PC-3 (cell line): ENCODE measurements at regions not wholly inside any gene's neighbourhood (a gene's known extent, or its start where the extent isn't known, plus 50 kb on each side); places are given as distances from the start of the nearest gene placed in this dataset.
"Not testable (repeated sequence)": the region's sequence is repeated elsewhere in the genome, so short reads cannot be mapped to it uniquely, and the experiment has no call there.

ENCODE experiments used
- ATAC-seq: fragments of 200-7000 bp; cut with Tn5 transposase; 2 replicates; pipeline ENCODE4 v1.9.1; 2020; ENCODE audit warnings: mild to moderate bottlenecking, moderate library complexity
- BruUV-seq: library from RNA; stranded (reverse); fragments of 400-500 nt; replicated peaks from 2 replicates; lab custom pipeline; 2021; lab: Mats Ljungman, UMichigan
- CTCF ChIA-PET: fragments of 300-600 bp; sonication (Branson Sonifier 250); formaldehyde crosslinking; loops from one replicate; lab custom pipeline; 2022; ENCODE audit warnings: antibody characterized with exemption; lab: Charles Lee
- POLR2A ChIA-PET: fragments of 300-600 bp; sonication (Branson Sonifier 250); formaldehyde crosslinking; loops from one replicate; lab custom pipeline; 2022; ENCODE audit warnings: antibody characterized with exemption; ENCODE audit not compliant: unreplicated experiment; lab: Charles Lee
- DNase-seq: peaks from one replicate; pipeline ENCODE4 v3.0.0-alpha.2; 2015
- H2AFZ ChIP-seq: fragments of 300-600 bp; sonication (generic); 2 replicates; pipeline ENCODE4 v1.6.0; 2016; ENCODE audit warnings: antibody characterized with exemption, low read length
- H3F3A ChIP-seq: fragments of 300-600 bp; sonication (generic); one replicate; pipeline ENCODE4 v1.6.0; 2017; ENCODE audit warnings: antibody characterized with exemption, low read length, control low read depth, mild to moderate bottlenecking; ENCODE audit not compliant: unreplicated experiment
- H3K27ac ChIP-seq: fragments of 300-600 bp; sonication (generic); 2 replicates; pipeline ENCODE4 v1.5.1; 2016; ENCODE audit warnings: mild to moderate bottlenecking, low read length
- H3K27me3 ChIP-seq: fragments of 300-600 bp; sonication (generic); 2 replicates; pipeline ENCODE4 v1.6.1; 2016; ENCODE audit warnings: low read length, mixed read lengths
- H3K36me3 ChIP-seq: fragments of 300-600 bp; sonication (generic); 2 replicates; pipeline ENCODE4 v1.6.1; 2016; ENCODE audit warnings: low read depth, mixed run types, low read length, mixed read lengths
- H3K4me1 ChIP-seq: fragments of 300-600 bp; sonication (generic); 2 replicates; pipeline ENCODE4 v1.5.1; 2016; ENCODE audit warnings: low read length; ENCODE audit not compliant: insufficient read depth
- H3K4me2 ChIP-seq: fragments of 300-600 bp; sonication (generic); 2 replicates; pipeline ENCODE4 v1.6.0; 2016; ENCODE audit warnings: low read length
- H3K4me3 ChIP-seq: fragments of 300-600 bp; sonication (generic); 2 replicates; pipeline ENCODE4 v1.5.1; 2016; ENCODE audit warnings: mild to moderate bottlenecking, low read length, mixed read lengths
- H3K79me2 ChIP-seq: fragments of 300-600 bp; sonication (generic); 2 replicates; pipeline ENCODE4 v1.6.1; 2017; ENCODE audit warnings: low read length, mixed read lengths
- H3K9ac ChIP-seq: fragments of 300-600 bp; sonication (generic); 2 replicates; pipeline ENCODE4 v1.6.0; 2016; ENCODE audit warnings: mild to moderate bottlenecking, low read length
- H3K9me2 ChIP-seq: fragments of 300-600 bp; sonication (generic); replicated peaks from 2 replicates; pipeline ENCODE4 v1.6.1; 2016; ENCODE audit warnings: mixed run types, low read length, mixed read lengths
- H3K9me3 ChIP-seq: fragments of 300-600 bp; sonication (generic); 2 replicates; pipeline ENCODE4 v1.6.1; 2016; ENCODE audit warnings: low read length, mixed read lengths
- H4K20me1 ChIP-seq: fragments of 300-600 bp; sonication (generic); 2 replicates; pipeline ENCODE4 v1.6.1; 2016; ENCODE audit warnings: low read length, mixed read lengths
- EZH2 ChIP-seq: fragments of 300-600 bp; sonication (generic); IDR thresholded peaks from one replicate; pipeline ENCODE4 v1.6.1; 2017; ENCODE audit warnings: antibody characterized with exemption, mild to moderate bottlenecking, low read length; ENCODE audit not compliant: unreplicated experiment
- EZH2phosphoT487 ChIP-seq: fragments of 300-600 bp; sonication (generic); IDR thresholded peaks from 2 replicates; pipeline ENCODE4 v1.6.1; 2018; ENCODE audit warnings: mild to moderate bottlenecking, antibody characterized with exemption, low read length, borderline replicate concordance
- intact Hi-C: fragments of 100-400 bp; cut with micrococcal nuclease; formaldehyde crosslinking; loops from 2 replicates; pipeline ENCODE4 v1.9.0; 2023
- TF ChIP-seq, protein P1 (sequence below): fragments of 300-600 bp; sonication (generic); conservative IDR thresholded peaks from 2 replicates; pipeline ENCODE4 v1.5.1; 2017; ENCODE audit warnings: antibody characterized with exemption, low read depth, mild to moderate bottlenecking, low read length

DNA sequence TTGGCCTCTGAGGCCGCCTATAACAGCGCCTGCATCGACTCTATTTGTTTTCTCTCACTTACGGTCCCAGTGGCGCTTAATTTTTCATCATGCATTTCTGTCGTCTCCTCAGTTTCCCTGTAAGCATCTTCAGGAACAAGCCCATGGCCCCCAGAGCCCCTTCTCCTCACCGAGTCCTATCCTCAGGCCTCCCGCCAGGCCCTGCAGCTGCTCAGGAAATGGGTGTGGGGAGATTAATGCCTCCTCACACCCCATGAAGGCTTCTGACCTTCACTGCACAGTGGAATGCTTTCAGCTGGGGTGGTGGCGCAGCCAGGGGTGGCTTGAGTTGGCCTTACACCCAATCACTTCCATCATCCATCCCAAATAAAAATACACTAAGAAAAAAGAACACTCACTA lies 260.4 kb downstream of the FAM43A start:
- no peaks in the 10 kb centered on the region for H3K79me2 ChIP-seq
- H3K27ac ChIP-seq, result no peak overlapping the region
- no peak overlapping the region for H3K4me3 ChIP-seq
- no peak for TF ChIP-seq EZH2
- TF ChIP-seq, protein P1, sequence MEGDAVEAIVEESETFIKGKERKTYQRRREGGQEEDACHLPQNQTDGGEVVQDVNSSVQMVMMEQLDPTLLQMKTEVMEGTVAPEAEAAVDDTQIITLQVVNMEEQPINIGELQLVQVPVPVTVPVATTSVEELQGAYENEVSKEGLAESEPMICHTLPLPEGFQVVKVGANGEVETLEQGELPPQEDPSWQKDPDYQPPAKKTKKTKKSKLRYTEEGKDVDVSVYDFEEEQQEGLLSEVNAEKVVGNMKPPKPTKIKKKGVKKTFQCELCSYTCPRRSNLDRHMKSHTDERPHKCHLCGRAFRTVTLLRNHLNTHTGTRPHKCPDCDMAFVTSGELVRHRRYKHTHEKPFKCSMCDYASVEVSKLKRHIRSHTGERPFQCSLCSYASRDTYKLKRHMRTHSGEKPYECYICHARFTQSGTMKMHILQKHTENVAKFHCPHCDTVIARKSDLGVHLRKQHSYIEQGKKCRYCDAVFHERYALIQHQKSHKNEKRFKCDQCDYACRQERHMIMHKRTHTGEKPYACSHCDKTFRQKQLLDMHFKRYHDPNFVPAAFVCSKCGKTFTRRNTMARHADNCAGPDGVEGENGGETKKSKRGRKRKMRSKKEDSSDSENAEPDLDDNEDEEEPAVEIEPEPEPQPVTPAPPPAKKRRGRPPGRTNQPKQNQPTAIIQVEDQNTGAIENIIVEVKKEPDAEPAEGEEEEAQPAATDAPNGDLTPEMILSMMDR, result no peak
- no peak for TF ChIP-seq EZH2phosphoT487
- no peak overlapping the region for H3K4me2 ChIP-seq
- H2AFZ ChIP-seq, result no peak overlapping the region
- no peaks in the 10 kb centered on the region for H3K9me2 ChIP-seq
- no TSS peak for BruUV-seq
- DNase-seq (no peak), ATAC-seq (no peak)
- no peaks in the 10 kb centered on the region for H3K4me1 ChIP-seq
- no peak overlapping the region for H3K9ac ChIP-seq
- no peaks in the 10 kb centered on the region for H3K9me3 ChIP-seq
- H3F3A ChIP-seq, result no peaks in the 10 kb centered on the region
- intact Hi-C loops, result no loop called here
- ChIA-PET CTCF (no interaction called here), POLR2A (no interaction called here)
- no peaks in the 10 kb centered on the region for H3K27me3 ChIP-seq
- no peaks in the 10 kb centered on the region for H3K36me3 ChIP-seq
- no peaks in the 10 kb centered on the region for H4K20me1 ChIP-seq

DNA sequence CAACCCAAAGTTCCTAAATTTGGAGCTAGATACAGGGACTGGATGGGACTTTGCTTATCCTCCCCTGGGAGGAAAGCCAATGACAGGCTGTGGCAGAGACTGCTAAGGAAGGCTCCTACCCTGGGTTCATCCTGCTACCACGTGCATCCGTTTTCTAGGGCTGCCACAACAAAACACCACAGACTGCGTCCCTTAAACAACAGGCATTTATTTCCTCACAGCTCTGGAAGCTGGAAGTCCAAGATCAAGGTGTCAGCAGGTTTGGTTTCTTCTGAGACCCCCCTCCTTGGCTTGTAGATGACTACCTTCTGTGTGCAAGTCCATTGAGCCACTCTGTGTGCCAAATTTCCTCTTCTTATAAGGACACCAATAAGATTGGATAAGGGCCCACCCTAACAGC lies 263.9 kb downstream of the FAM43A start:
- Histone ChIP-seq H3K9me2 (no peaks in the 10 kb centered on the region), H3K27me3 (no peaks in the 10 kb centered on the region), H3K9ac (no peak overlapping the region), H4K20me1 (no peaks in the 10 kb centered on the region), H3F3A (no peaks in the 10 kb centered on the region), H3K4me1 (no peaks in the 10 kb centered on the region), H3K9me3 (no peaks in the 10 kb centered on the region), H3K79me2 (no peaks in the 10 kb centered on the region), H3K27ac (no peak overlapping the region), H3K36me3 (no peaks in the 10 kb centered on the region), H3K4me3 (no peak overlapping the region), H3K4me2 (no peak overlapping the region), H2AFZ (no peak overlapping the region)
- ATAC-seq, result no peak
- no peak for DNase-seq
- ChIA-PET CTCF (interaction anchor here (0.8 kb wide), 1 partner anchor 267 kb away, joined by 4 read pairs; no protein-coding TSS in a partner anchor), POLR2A (no interaction called here)
- TF ChIP-seq, protein P1, result no peak
- TF ChIP-seq EZH2phosphoT487, result no peak
- TF ChIP-seq EZH2, result no peak
- BruUV-seq, result no TSS peak
- intact Hi-C loops, result no loop called here

DNA sequence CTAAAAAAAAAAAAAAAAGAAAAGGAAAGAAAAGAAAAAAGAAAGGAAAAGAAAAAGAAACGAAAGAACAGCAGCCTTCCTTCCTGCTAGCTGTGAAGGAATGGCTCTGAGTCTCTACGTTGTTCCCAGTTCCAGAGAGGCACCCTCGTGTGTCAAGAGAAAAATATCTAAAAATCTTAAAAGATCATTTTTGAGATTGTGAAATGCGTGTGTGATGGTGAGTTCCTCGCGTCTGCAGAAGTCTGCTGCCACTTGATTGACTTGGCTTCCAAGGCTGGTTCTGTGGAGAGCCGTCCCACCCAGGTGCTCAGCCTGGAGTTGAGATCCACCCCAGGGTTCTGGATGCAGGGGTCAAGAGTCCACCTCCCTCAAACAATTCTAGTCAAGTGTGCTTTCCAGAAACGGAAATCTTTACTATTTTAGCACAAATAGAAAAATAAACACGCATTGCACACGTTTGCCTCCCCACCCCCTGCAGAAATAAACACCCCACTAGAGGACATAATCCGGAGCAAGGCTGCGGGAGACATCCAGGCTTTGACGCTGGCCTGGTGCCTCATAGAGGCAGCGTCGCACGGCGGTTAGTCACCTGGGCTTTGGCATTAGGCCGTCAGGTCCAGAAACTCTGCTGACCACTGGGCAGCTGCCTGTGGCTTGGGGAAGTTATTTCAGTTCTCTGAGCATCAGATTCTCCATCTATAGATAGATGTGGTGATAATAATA lies 265.4 kb downstream of the FAM43A start:
- TF ChIP-seq, protein P1, result no peak
- TF ChIP-seq EZH2phosphoT487, result no peak
- TF ChIP-seq EZH2, result no peak
- no peaks in the 10 kb centered on the region for H3K79me2 ChIP-seq
- H3K9me2 ChIP-seq, result no peaks in the 10 kb centered on the region
- POLR2A ChIA-PET, result no interaction called here
- H3K27ac ChIP-seq, result no peak overlapping the region
- H3K4me2 ChIP-seq, result no peak overlapping the region
- no peak overlapping the region for H2AFZ ChIP-seq
- H3K4me3 ChIP-seq, result no peak overlapping the region
- H3K4me1 ChIP-seq, result no peaks in the 10 kb centered on the region
- DNase-seq, result no peak
- BruUV-seq, result no TSS peak
- H3K36me3 ChIP-seq, result no peaks in the 10 kb centered on the region
- H4K20me1 ChIP-seq, result no peaks in the 10 kb centered on the region
- CTCF ChIA-PET, result no interaction called here
- no peaks in the 10 kb centered on the region for H3K27me3 ChIP-seq
- ATAC-seq, result no peak
- intact Hi-C loops, result no loop called here
- H3K9me3 ChIP-seq, result no peaks in the 10 kb centered on the region
- no peaks in the 10 kb centered on the region for H3F3A ChIP-seq
- H3K9ac ChIP-seq, result no peak overlapping the region

DNA sequence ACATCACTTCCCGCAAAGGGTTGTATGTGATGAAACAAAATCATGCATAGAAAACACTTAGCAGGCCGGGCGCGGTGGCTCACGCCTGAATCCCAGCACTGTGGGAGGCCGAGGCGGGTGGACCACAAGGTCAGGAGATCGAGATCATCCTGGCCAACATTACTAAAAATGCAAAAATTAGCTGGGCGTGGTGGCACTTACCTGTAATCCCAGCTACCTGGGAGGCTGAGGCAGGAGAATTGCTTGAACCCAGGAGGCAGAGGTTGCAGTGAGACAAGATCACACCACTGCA lies 265.9 kb downstream of the FAM43A start:
- ATAC-seq, H4K20me1 ChIP-seq, CTCF ChIA-PET, H3K27me3 ChIP-seq, BruUV-seq, H3K79me2 ChIP-seq, H3K4me1 ChIP-seq, H2AFZ ChIP-seq, POLR2A ChIA-PET, DNase-seq, H3K36me3 ChIP-seq, H3K4me3 ChIP-seq, H3K27ac ChIP-seq, H3K4me2 ChIP-seq, H3F3A ChIP-seq, H3K9ac ChIP-seq, H3K9me2 ChIP-seq, intact Hi-C loops, H3K9me3 ChIP-seq: not testable (repeated sequence)
